MM.1S (cell line): ENCODE measurements at regions not wholly inside any gene's neighbourhood (a gene's known extent, or its start where the extent isn't known, plus 50 kb on each side); places are given as distances from the start of the nearest gene placed in this dataset.

Source experiments
- EZH2 ChIP-seq: fragments of 300-600 bp; sonication (generic); optimal IDR thresholded peaks from 2 replicates; pipeline ENCODE3; 2017; ENCODE audit warnings: low read depth, mild to moderate bottlenecking, antibody characterized with exemption, low read length, mixed read lengths
- TF ChIP-seq, protein P1 (sequence below): fragments of 300-600 bp; sonication (generic); IDR thresholded peaks from 2 replicates; pipeline ENCODE4 v1.5.1; 2016; ENCODE audit warnings: antibody characterized with exemption, low read length, mixed read lengths

GRCh38 chr18:37674570-37674969 is 109.0 kb upstream of the CELF4 start:
- TF ChIP-seq, protein P1, sequence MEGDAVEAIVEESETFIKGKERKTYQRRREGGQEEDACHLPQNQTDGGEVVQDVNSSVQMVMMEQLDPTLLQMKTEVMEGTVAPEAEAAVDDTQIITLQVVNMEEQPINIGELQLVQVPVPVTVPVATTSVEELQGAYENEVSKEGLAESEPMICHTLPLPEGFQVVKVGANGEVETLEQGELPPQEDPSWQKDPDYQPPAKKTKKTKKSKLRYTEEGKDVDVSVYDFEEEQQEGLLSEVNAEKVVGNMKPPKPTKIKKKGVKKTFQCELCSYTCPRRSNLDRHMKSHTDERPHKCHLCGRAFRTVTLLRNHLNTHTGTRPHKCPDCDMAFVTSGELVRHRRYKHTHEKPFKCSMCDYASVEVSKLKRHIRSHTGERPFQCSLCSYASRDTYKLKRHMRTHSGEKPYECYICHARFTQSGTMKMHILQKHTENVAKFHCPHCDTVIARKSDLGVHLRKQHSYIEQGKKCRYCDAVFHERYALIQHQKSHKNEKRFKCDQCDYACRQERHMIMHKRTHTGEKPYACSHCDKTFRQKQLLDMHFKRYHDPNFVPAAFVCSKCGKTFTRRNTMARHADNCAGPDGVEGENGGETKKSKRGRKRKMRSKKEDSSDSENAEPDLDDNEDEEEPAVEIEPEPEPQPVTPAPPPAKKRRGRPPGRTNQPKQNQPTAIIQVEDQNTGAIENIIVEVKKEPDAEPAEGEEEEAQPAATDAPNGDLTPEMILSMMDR = no peak
- TF ChIP-seq EZH2 = no peak
